CD4-positive, alpha-beta T cell treated with Interleukin-6 for 4 hours (primary cell): ENCODE measurements at regions not wholly inside any gene's neighbourhood (a gene's known extent, or its start where the extent isn't known, plus 50 kb on each side); places are given as distances from the start of the nearest gene placed in this dataset.
A peak's percentile ranks its signal among the peaks of the same experiment; 100 is the strongest.
"Not testable (repeated sequence)": the region's sequence is repeated elsewhere in the genome, so short reads cannot be mapped to it uniquely, and the experiment has no call there.

Source experiments
- DNase-seq: peaks from one replicate; pipeline ENCODE4 v3.0.0-alpha.2; 2020; ENCODE audit warnings: mixed read lengths

DNA sequence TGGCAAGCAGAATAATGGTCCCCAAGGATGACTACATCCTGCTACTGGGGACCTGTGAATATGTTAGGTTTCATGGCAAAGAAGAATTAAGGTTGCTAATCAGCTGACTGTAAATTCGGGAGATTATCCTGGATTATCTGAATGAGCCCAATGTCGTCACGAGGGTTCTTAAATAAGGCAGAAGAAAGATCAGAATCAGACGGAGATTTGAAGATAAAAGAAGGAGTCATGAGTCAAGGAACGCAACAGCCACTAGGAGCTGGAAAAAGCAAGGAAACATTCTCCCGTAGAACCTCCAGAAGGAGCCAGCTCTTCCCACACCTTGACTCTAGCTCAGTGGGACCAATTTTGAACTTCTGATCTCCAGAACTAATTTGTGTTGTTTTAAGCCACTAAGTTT, 82.9 kb upstream of the APBB1IP start:
- DNase-seq, result no peak

DNA sequence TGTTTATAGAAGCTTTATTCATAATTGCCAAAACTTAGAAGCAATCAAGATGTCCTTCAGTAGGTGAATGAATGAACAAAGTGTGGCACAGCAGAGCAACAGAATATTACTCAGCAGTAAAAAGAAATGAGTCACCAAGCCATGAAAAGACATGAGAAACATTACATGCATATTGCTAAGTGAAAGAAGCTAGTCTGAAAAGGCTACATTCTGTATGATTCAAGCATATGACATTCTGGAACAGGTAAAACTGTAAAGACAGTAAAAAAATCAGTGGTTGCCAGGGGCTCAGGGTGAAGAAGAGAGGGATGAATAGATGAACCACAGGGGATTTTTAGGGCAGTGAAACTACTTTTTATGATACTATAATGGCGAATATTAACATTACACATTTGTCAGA, 80.9 kb upstream of the APBB1IP start:
- no peak for DNase-seq

DNA sequence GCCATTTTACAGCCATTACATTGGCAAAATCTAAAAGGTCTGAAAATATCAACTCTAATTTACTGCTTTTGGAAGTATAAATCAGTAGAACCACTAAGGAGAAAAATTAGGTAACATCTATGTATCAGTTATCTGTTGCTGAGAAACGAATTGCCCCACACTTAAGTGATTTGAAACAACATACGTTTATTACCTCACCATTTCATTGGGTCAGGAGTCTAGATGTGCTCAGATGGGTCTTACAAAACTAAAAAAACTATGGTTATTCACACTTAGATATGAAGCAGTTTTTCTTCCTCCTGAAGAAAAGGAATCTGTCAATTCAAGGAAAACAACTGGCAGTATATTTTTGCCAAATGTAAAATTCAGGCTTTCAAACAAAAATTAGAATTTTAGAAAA, 80.1 kb upstream of the APBB1IP start:
- no peak for DNase-seq

DNA sequence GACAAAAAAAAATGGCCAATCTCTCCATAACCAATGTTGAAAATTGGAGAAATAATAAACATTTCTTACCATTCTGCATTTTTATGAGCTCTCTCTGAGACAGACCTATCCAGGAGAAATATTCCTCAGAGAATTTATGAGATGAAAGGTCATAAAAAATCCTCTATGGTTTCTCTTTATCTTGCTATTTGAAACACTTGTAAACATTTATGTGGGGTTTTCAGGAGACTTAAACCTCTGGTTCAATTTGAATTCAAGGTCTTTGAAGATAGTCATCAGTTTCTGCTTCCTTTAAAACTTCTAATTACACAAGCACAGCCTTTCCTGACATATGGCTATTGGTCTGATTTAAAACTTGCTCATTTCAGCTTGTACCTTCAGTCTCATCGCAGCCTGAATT, 78.5 kb upstream of the APBB1IP start:
- DNase-seq, result no peak

DNA sequence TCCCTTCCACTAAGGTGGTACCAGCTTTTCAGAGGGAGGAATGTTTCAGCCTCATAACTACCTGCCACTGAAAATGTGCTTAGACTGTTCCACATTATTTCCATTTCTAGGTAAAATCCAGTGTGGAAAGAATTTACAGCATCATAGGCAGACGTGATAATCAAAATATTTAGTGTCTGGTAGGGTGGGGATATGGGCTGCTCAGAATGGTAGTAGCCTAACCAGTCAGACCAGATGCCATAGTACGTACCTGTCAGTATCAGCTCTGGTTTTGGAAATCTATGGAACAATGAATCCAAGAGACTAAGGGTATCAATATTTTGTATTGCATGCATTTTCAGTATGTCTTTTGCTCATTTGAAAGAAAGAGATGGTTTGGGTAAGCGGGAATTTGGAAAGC, 76.8 kb upstream of the APBB1IP start:
- no peak for DNase-seq

DNA sequence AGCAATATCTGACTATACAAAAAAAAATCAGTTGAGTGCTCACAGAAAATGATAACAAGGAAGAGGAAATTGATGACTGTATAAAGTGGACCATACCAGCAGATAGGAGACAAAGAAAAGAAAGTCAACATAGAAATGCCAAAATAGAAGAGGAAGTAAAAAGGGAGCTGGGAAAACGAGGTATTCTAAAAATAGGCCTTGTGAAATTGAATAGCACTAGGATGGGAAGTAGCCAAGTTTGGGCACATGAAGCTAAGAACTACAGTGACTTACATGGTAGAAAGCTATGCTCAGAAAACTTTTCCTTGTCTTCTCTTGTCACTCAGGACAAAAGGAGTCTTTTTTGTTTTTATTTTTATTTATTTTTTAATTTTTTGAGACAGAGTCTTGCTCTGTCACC, 76.2 kb upstream of the APBB1IP start:
- no peak for DNase-seq

DNA sequence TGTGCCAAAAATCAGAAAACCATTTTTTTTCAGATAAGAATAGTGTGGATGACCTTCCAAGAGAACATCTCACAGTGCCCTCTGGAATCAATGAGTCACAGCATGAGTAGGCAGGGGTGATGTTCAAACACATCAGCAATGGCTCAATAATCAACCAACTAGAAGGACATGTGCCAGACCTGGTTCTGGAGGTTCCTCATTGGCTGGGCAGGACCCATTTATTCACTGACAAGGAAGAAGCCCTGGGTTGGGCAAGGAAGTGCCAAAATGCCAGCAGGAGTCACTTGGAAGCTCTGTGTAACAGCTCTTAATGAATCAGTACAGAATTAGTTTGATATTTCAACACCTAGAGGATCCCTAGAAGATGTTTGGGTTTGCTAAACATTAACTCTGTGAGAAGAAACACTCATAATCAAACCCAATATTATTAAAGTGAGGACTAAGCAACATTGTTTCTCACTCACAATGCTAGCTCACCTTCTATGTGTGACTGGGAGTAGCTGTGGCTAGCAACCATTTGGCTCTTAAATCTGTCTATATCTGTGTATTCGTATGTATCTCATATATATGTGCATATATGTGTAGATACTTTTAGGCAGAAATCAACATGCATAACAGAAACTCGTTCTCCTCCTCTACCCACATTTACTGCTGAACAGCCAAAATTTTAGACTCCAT, 72.3 kb upstream of the APBB1IP start:
- DNase-seq, result no peak

DNA sequence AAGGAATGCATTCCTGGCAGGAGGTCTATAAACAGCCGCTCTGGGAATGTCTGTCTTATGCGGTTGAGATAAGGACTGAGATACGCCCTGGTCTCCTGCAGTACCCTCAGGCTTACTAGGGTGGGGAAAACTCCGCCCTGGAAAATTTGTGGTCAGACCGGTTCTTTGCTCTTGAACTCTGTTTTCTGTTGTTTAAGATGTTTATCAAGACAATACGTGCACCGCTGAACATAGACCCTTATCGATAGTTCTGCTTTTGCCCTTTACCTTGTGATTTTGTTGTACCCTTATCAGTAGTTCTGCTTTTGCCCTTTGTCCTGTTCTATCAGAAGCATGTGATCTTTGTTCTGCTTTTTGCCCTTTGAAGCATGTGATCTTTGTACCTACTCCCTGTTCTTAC, 71.1 kb upstream of the APBB1IP start:
- not testable (repeated sequence) for DNase-seq

DNA sequence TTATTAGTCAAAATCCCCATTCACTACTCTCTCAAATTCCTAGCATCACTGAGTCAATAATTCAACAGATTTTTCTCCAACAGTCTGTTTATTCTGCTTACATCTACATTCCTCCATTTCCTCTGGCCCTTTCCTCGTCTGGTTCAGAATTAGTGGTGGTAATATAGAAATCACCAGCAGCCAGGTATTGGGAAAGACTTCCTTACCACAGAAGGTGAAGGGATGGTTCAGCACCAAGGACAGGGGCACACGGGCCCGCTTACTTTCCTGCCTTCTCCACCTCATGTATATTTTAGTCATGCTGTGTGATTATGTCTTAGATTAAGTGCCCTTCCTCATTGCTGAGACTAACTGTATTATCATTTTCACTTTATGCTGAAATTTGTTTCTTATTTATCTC, 70.4 kb upstream of the APBB1IP start:
- DNase-seq, result peak; percentile 40

DNA sequence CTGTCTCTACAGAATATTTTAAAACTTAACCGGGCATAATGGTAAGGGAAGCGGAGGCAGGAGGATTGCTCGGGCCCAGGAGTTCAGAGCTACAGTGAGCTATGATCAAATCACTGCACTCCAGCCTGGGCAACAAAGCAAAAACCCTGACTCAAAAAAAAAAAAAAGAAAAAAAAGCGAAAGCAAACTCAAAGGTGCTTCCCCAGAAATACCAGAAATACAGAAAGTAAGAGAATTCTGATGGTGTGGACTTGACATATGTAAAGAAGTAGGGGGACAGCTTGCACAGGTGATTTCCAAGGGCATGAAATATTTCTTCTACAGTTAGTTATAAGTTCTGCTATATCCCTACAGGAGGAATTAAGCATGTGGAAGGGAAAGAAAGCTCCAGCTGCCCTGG, 69.7 kb upstream of the APBB1IP start:
- DNase-seq, result no peak

DNA sequence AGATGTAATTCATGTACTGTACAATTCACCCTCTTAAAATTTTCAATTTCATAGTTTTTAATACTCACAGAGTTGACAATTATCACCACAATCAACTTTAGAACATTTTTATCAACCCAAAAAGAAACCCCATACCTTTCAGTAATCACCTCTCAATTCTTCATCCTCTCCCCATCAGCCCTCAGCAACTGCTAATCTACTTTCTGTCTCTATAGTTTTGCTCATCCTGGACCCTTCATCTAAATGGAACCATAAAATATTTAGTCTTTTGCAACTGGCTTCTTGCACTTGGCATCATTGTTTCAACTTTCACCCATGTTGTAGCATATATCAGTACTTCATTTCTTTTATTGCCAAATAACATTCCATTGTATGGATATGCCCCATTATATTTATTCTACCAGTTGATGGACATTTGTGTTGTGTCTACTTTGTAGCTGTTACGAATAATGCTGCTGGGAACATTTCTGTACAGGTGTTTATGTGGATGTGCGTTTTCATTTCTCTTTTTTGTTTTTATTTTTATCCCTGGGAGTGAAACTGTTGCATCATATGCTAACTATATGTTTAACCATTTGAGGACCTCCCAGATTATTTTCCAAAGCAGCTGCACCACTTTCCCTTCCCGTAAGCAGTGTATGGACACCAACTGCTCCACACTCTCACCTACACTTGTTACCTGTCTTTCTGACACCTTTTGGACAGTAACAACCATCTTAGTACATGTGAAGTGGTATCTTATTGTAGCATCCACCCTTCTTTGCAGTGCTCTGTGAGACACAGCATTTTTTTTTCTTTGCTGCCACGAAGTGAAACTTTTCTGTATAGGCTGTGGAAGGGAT, 65.4 kb upstream of the APBB1IP start:
- DNase-seq, result no peak

DNA sequence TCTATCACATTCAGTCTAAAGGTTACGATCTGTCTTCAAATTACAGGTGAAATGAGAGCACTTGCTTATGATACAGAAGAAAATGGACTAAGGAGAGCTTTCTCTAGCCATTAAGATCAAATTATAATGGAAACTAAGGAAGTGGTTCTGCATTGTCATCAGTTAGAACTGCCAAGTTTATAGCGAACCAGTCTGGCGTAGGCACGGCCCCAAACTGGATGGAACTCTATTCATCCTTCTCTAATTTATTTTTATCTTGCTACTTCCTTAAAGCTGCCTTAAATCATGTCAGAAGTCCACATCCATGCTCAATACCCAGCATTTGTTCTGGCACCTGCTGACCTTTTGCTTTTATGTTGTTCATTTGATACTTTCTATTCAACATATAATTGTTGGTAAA, 63.7 kb upstream of the APBB1IP start:
- no peak for DNase-seq

DNA sequence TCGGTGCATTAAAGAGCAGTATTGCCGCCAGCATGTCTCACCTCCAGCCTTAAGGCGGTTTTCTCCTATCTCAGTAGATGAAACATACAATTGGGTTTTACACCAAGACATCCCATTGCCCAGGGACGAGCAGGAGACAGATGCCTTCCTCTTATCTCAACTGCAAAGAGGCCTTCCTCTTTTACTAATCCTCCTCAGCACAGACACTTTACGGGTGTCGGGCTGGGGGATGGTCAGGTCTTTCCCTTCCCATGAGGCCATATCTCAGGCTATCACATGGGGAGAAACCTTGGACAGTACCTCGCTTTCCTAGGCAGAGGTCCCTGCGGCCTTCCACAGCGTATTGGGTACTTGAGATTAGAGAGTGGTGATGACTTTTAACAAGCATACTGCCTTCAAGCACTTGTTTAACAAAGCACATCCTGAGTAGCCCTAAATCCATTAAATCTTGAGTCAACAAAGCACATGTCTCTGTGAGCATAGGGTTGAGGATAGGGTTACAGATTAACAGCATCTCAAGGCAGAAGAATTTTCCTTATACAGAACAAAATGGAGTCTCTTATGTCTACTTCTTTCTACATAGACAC, 60.8 kb upstream of the APBB1IP start:
- not testable (repeated sequence) for DNase-seq

DNA sequence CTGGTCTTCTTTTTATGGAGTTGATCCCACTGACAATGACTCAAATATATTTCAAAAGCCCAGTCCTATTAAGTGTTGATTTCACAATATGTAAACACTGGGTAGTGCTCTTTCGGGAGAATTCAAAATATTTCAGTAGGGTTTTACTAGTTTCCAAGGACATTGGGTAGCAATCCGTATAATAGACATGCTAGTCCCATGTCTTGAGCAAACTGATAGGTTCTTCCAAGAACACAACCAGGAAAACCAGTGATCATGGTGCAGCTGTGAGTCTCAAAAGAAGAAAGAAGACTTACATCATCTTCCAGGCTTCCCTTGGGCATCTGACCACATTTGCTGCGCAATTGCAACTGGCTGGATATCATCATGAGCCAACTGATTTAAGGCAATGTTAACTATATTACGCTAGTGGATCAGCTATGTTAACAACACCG, 59.3 kb upstream of the APBB1IP start:
- DNase-seq, result no peak

DNA sequence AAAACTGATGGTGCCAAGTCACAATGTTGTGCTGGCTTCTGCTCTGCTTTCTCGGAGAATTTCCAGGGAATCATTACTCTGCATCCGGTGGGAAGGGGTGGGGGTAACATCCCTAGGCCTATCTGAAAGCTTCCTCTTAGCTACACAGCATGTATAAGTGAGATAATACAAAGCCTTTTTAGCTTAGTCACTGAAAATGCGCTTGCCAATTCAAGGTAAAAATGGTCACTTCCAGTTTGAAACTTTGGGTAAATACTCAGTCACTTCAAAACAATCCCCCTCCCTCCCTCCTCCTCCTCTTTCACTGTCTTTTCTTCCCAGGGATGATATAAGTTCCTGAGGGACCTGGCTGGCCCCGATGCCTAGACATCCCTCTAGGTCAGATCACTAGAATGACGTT, 57.3 kb upstream of the APBB1IP start:
- DNase-seq, result no peak

DNA sequence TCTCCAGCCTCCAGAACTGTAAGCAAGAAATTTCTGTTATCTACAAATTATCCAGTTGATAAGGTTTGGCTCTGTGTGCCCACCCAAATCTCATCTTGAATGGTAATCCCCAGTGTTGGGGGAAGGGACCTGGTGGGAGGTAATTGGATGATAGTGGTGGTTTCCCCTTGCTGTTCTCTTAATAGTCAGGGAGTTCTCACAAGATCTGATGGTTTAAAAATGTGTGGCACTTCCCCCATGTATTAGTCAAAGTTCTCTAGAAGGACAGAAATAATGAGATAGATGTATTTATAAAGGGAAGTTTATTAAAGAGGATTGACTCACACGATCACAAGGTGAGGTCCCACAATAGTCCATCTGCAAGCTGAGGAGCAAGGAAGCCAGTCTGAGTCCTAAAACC, 56.2 kb upstream of the APBB1IP start:
- DNase-seq, result no peak

DNA sequence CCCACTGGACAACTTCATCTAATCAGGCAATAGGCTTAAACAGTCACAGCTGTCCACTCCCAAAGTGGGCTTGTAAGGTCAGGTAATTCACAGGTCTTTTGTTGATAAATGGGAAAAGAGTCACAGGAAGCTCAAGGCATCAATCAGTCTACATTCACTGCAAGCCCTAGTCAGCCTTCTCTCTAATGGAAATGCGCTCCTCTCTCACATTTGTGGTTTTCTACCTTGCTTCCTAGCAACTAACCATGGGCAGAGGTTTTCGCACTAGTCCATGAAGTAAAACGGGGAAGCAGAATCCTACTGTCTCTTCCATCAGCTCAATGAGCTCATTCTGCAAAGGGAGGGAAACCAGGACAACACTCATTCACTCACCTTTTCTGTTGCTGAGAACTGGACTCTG, 53.5 kb upstream of the APBB1IP start:
- no peak for DNase-seq

DNA sequence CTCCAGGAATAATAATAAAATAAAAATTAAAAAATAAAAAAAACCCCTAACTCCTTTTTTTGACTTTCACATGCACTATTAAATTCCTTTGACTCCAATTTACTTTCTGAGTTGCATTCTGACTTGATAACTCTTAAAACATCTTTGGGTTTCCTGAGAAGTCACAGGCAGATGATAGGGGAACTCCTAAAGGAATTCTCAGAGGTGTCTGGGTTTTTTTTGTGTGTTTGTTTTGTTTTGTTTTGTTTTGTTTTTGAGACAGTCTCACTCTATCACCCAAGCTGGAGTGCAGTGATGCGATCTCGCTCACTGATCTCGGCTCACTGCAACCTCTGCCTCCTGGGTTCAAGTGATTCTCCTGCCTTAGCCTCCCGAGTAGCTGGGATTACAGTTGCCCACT, 52.7 kb upstream of the APBB1IP start:
- no peak for DNase-seq

DNA sequence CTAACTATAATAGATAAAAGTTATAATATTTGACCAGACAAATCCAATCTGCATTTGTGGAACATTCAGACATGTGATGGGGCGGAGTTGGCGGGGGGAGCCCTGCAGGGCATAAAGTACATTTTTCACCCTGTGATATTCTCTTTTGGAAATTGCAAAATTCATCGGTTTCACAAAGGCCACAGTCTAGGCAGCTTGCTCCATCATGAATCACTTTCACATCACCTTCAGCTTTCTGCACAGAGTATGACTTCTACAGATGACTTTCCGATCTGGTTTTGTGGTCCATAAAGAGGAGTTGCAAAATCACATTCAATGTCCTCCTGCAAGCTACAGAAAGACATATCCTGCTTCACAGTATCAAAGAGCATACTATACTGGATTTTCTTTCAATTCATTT, 51.4 kb upstream of the APBB1IP start:
- DNase-seq, result no peak
